ENCODE measurements at regions not wholly inside any gene's neighbourhood (a gene's known extent, or its start where the extent isn't known, plus 50 kb on each side); places are given as distances from the start of the nearest gene placed in this dataset.
A peak's percentile ranks its signal among the peaks of the same experiment; 100 is the strongest.

GRCh38 chr12:20142956-20143355 lies 225.4 kb upstream of the PDE3A start:
- TF ChIP-seq CTCF (IDR thresholded peaks at IDR 0.05; ENCODE audit: low read length) (peak; percentile 44), EZH2phosphoT487 (IDR thresholded peaks at IDR 0.05; ENCODE audit: low read length) (no peak)
